ENCODE measurements at regions not wholly inside any gene's neighbourhood (a gene's known extent, or its start where the extent isn't known, plus 50 kb on each side); places are given as distances from the start of the nearest gene placed in this dataset.

DNA sequence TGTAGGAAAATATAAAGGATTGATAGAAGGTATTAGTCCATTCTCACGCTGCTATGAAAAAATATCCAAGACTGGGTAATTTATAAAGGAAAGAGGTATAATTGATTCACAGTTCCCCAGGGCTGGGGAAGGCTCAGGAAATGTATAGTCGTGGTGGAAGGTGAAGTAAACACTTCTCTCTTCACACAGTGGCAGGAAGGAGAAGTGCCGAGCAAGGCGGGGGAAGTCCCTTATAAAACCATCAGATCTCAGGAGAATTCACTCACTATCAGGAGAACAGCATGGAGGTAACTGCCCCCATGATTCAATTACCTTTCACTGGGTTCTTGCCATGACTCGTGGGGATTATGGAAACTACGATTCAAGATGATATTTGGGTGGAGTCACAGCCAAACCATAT, 1806.0 kb downstream of the MRPL39 start:
- no peak for DNase-seq (ENCODE audit: low spot score)
- POLR2A ChIA-PET (ENCODE audit: low non-redundant PET) = no interaction called here
- CTCF ChIA-PET = no interaction called here
- no peak overlapping the region for H3K27ac ChIP-seq
- TF ChIP-seq, protein P1, sequence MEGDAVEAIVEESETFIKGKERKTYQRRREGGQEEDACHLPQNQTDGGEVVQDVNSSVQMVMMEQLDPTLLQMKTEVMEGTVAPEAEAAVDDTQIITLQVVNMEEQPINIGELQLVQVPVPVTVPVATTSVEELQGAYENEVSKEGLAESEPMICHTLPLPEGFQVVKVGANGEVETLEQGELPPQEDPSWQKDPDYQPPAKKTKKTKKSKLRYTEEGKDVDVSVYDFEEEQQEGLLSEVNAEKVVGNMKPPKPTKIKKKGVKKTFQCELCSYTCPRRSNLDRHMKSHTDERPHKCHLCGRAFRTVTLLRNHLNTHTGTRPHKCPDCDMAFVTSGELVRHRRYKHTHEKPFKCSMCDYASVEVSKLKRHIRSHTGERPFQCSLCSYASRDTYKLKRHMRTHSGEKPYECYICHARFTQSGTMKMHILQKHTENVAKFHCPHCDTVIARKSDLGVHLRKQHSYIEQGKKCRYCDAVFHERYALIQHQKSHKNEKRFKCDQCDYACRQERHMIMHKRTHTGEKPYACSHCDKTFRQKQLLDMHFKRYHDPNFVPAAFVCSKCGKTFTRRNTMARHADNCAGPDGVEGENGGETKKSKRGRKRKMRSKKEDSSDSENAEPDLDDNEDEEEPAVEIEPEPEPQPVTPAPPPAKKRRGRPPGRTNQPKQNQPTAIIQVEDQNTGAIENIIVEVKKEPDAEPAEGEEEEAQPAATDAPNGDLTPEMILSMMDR (conservative IDR thresholded peaks at IDR 0.05; ENCODE audit: low read depth) = no peak

- no peak overlapping the region for H3K27ac ChIP-seq
- POLR2A ChIA-PET (ENCODE audit: low non-redundant PET) = no interaction called here
- TF ChIP-seq, protein P1 (conservative IDR thresholded peaks at IDR 0.05; ENCODE audit: low read depth) = no peak
- DNase-seq (ENCODE audit: low spot score) = no peak
- CTCF ChIA-PET = no interaction called here
Measured at GRCh38 chr21:23799376-23799775, 1807.9 kb downstream of the MRPL39 start.

DNA sequence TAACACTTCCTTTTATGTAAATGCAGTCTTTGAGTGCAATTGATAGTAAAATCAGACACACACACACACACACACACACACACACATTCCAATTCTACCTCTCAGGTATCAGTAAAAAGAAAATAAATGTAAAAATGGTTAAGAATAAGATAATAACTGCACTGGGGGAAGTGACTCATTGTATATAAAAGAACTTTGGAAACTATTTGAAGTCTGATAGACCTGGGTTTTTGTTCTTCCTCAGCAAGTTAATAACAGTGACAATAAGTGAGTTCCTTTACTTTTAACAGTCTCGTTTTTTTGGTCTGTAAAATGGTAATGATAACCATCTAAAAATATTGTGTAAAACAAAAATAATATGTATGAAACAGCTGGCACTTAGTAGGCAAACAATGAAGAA, 1815.0 kb downstream of the MRPL39 start:
- DNase-seq (ENCODE audit: low spot score) = no peak
- CTCF ChIA-PET = no interaction called here
- H3K27ac ChIP-seq = no peak overlapping the region
- POLR2A ChIA-PET (ENCODE audit: low non-redundant PET) = no interaction called here
- TF ChIP-seq, protein P1 (conservative IDR thresholded peaks at IDR 0.05; ENCODE audit: low read depth) = no peak

DNA sequence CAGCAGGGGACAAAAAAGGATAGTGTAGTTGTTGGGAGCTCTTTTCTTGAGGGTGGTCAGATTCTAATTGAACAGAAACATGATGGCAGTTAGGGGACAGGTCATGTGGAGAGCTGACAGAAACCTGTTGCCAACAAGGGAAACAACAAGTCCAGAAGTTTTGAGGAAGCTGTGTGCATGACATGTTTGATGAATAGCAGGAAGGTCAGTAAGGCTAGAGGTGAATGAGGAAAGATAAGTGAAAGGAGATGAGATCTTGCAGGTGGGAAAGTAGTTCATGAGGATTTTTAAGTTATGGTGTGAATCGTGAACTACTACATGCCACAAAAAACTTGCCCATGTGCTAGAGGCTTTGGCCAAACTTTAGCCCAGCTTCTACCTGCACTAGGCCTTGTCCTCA, 1817.4 kb downstream of the MRPL39 start:
- DNase-seq (ENCODE audit: low spot score) = no peak
- CTCF ChIA-PET = no interaction called here
- POLR2A ChIA-PET (ENCODE audit: low non-redundant PET) = no interaction called here
- TF ChIP-seq, protein P1 (conservative IDR thresholded peaks at IDR 0.05; ENCODE audit: low read depth) = no peak
- no peak overlapping the region for H3K27ac ChIP-seq

- ChIA-PET POLR2A (ENCODE audit: low non-redundant PET) (no interaction called here), CTCF (no interaction called here)
- no peak overlapping the region for H3K27ac ChIP-seq
- TF ChIP-seq, protein P1 (conservative IDR thresholded peaks at IDR 0.05; ENCODE audit: low read depth) = no peak
- DNase-seq (ENCODE audit: low spot score) = no peak
Measured at GRCh38 chr21:23780326-23780725, 1827.0 kb downstream of the MRPL39 start.

- POLR2A ChIA-PET (ENCODE audit: low non-redundant PET) = no interaction called here
Measured at GRCh38 chr21:23743821-23744220, 1863.5 kb downstream of the MRPL39 start.

More at GRCh38 chr21:23743821-23744220, 1863.5 kb downstream of the MRPL39 start:
- CTCF ChIA-PET = no interaction called here
- no peak overlapping the region for H3K27ac ChIP-seq
- TF ChIP-seq, protein P1 (conservative IDR thresholded peaks at IDR 0.05; ENCODE audit: low read depth) = no peak
- DNase-seq (ENCODE audit: low spot score) = no peak

Data from RWPE1 (cell line).